Mesendoderm (in vitro differentiated cells): ENCODE measurements at regions not wholly inside any gene's neighbourhood (a gene's known extent, or its start where the extent isn't known, plus 50 kb on each side); places are given as distances from the start of the nearest gene placed in this dataset.
A peak's percentile ranks its signal among the peaks of the same experiment; 100 is the strongest.

Experiments
- DNase-seq: peaks from one replicate; pipeline ENCODE4 v3.0.0; 2013
- H2AK5ac ChIP-seq: 2 replicates; pipeline ENCODE4 v1.6.1; 2013; ENCODE audit warnings: low read length, inconsistent platforms
- H2BK120ac ChIP-seq: 2 replicates; pipeline ENCODE4 v1.6.1; 2013; ENCODE audit warnings: low read depth, mild to moderate bottlenecking, low read length, moderate library complexity, mixed read lengths
- H2BK15ac ChIP-seq: replicated peaks from 2 replicates; pipeline ENCODE4 v1.6.1; 2013; ENCODE audit warnings: low read depth, mild to moderate bottlenecking, moderate library complexity
- H2BK5ac ChIP-seq: 2 replicates; pipeline ENCODE4 v1.6.1; 2013; ENCODE audit warnings: low read length, inconsistent platforms
- H3K18ac ChIP-seq: 2 replicates; pipeline ENCODE4 v1.6.1; 2013; ENCODE audit warnings: mild to moderate bottlenecking, low read length, mixed read lengths
- H3K23ac ChIP-seq: one replicate; pipeline ENCODE4 v1.6.1; 2013; ENCODE audit warnings: low read length
- H3K27ac ChIP-seq: 2 replicates; pipeline ENCODE4 v1.5.1; 2013; ENCODE audit warnings: low read depth, mild to moderate bottlenecking, inconsistent platforms, low read length, moderate library complexity
- H3K27me3 ChIP-seq: 2 replicates; pipeline ENCODE4 v1.6.1; 2013; ENCODE audit warnings: low read length, control low read depth, mild to moderate bottlenecking, inconsistent platforms; ENCODE audit not compliant: insufficient read depth, poor library complexity
- H3K36me3 ChIP-seq: 2 replicates; pipeline ENCODE4 v1.6.1; 2013; ENCODE audit warnings: low read length, inconsistent platforms; ENCODE audit not compliant: control insufficient read depth, insufficient read depth
- H3K4ac ChIP-seq: one replicate; pipeline ENCODE4 v1.6.1; 2013; ENCODE audit warnings: low read depth, mild to moderate bottlenecking, low read length, moderate library complexity
- H3K4me1 ChIP-seq: 2 replicates; pipeline ENCODE4 v1.6.1; 2013; ENCODE audit warnings: low read depth, low read length, inconsistent platforms; ENCODE audit not compliant: control insufficient read depth
- H3K4me2 ChIP-seq: 2 replicates; pipeline ENCODE4 v1.6.1; 2013; ENCODE audit warnings: low read length
- H3K4me3 ChIP-seq: 2 replicates; pipeline ENCODE4 v1.5.1; 2013; ENCODE audit warnings: mild to moderate bottlenecking, low read length
- H3K56ac ChIP-seq: one replicate; pipeline ENCODE4 v1.6.1; 2013; ENCODE audit warnings: low read length
- H3K79me1 ChIP-seq: 2 replicates; pipeline ENCODE4 v1.6.1; 2013; ENCODE audit warnings: low read length, inconsistent platforms
- H3K79me2 ChIP-seq: 2 replicates; pipeline ENCODE4 v1.6.1; 2013; ENCODE audit warnings: mild to moderate bottlenecking, low read length; ENCODE audit not compliant: control insufficient read depth, insufficient read depth
- H3K9ac ChIP-seq: 2 replicates; pipeline ENCODE4 v1.6.1; 2013; ENCODE audit warnings: low read length, inconsistent platforms
- H4K5ac ChIP-seq: one replicate; pipeline ENCODE4 v1.6.1; 2013; ENCODE audit warnings: low read length
- H4K8ac ChIP-seq: one replicate; pipeline ENCODE4 v1.6.1; 2013; ENCODE audit warnings: low read depth, mild to moderate bottlenecking, control low read depth, low read length, moderate library complexity
- WGBS: extraction: QIAGEN DNeasy Blood & Tissue Kit; methylation state at CpG from one replicate; pipeline ENCODE4 v1.1.7; 2013; ENCODE audit warnings: low lambda C conversion rate, missing lambda C conversion rate; ENCODE audit not compliant: insufficient coverage; ENCODE audit errors: extremely low coverage; 5-methylcytosine and 5-hydroxymethylcytosine counted together

DNA sequence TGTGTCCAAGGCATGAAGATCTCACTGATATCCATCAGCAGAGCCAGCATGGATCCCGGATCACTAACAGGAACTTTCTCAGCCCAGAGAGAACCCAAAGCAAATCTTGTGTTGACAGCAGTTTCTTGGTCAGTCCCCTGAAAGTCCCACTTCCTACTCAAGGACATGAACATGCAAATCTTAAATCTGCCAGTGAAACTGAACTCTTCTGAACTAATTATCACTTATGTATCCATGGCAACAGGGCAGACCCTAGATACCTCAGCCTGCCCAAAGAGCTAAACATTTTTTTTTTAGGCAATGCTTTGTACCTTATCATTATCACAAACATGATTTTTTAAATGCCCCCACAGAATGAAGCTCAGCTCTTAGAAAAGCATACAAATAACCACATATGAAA is 127.8 kb upstream of the DDX18 start:
- H3K4me3 ChIP-seq: no peak overlapping the region
- no peak overlapping the region for H3K56ac ChIP-seq
- H2BK15ac ChIP-seq: no peak overlapping the region
- no peak overlapping the region for H2AK5ac ChIP-seq
- H3K4me1 ChIP-seq: no peaks in the 10 kb centered on the region
- WGBS: no CpG with 5 or more reads among the region's 1 CpG
- H3K4ac ChIP-seq: no peak overlapping the region
- H4K5ac ChIP-seq: no peak overlapping the region
- H4K8ac ChIP-seq: no peak overlapping the region
- H3K9ac ChIP-seq: no peak overlapping the region
- DNase-seq: no peak
- H3K23ac ChIP-seq: no peak overlapping the region
- no peaks in the 10 kb centered on the region for H3K79me1 ChIP-seq
- H2BK120ac ChIP-seq: no peak overlapping the region
- H3K27ac ChIP-seq: no peak overlapping the region
- no peak overlapping the region for H2BK5ac ChIP-seq
- H3K4me2 ChIP-seq: no peak overlapping the region
- H3K36me3 ChIP-seq: no peaks in the 10 kb centered on the region
- H3K79me2 ChIP-seq: no peaks in the 10 kb centered on the region
- no peaks in the 10 kb centered on the region for H3K27me3 ChIP-seq
- no peak overlapping the region for H3K18ac ChIP-seq

DNA sequence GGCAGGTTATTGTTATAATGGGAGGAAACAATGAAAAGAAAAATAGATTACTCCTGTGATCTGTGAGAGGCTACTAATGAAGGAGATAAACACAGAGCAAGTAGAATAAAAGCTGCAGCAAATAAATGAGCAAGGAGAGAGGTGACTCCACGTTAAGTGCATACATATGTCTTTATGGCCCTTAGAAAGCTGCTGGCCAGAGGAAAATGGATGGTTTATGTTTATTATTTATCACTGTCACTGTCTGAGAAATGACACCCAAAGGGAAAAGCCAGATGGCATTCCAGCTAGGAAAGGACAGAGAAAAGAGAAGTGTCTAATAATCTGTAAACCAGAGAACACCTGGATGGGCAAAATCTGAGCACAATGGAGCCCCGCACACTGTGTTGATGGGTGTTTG is 122.9 kb upstream of the DDX18 start:
- Histone ChIP-seq H3K79me1 (no peaks in the 10 kb centered on the region), H2BK15ac (no peak overlapping the region), H3K18ac (no peak overlapping the region), H3K23ac (no peak overlapping the region), H3K36me3 (no peaks in the 10 kb centered on the region), H3K4me3 (no peak overlapping the region), H2BK5ac (no peak overlapping the region), H4K5ac (no peak overlapping the region), H2AK5ac (no peak overlapping the region), H3K4me1 (no peaks in the 10 kb centered on the region), H4K8ac (no peak overlapping the region), H3K56ac (no peak overlapping the region), H3K79me2 (no peaks in the 10 kb centered on the region), H3K27me3 (no peaks in the 10 kb centered on the region), H3K4ac (peak overlapping the region; percentile 10), H3K27ac (no peak overlapping the region), H3K9ac (no peak overlapping the region), H2BK120ac (no peak overlapping the region), H3K4me2 (no peak overlapping the region)
- no CpG with 5 or more reads among the region's 2 CpGs for WGBS
- DNase-seq: no peak

DNA sequence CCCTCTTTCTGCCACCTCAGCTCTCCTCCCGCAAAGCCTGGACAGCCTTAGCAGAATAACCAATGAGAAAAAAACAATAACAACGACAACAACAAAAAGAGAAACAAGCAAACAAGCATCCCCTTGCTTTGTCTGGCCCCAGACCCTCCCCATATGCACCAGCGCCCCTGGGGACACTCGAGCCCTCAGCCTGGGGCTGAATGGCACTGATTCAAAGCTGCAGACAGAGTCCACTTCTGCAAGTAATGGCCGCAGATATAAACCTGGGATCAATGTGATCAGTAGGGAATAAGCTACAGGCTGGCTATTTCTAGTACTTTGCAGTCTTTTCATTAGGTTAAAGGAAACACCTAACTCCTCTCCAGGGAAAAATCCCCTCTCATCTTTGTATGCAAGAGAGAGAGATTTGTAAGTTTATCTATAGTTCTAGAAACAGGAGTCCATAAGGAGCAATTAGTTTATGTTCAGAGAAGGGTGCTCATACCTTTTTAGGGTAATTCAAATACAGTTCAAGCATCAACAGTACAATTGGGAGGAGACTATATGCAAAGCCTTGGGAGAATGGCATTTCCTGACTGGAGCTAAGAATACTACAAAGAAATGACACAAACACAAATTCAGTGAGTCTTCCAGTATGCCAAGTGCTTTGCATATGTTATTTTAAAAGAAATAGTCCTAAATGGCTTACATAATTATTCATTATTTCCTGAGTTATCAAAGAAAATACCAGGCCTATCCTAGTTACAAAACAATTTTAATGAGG is 122.3 kb upstream of the DDX18 start:
- Histone ChIP-seq H3K79me1 (no peaks in the 10 kb centered on the region), H4K8ac (no peak overlapping the region), H3K4me3 (no peak overlapping the region), H2BK120ac (no peak overlapping the region), H2AK5ac (no peak overlapping the region), H4K5ac (no peak overlapping the region), H2BK5ac (no peak overlapping the region), H3K27ac (no peak overlapping the region), H3K56ac (no peak overlapping the region), H3K79me2 (no peaks in the 10 kb centered on the region), H3K27me3 (no peaks in the 10 kb centered on the region), H3K4ac (peak overlapping the region; percentile 10), H3K9ac (no peak overlapping the region), H3K18ac (no peak overlapping the region), H3K36me3 (no peaks in the 10 kb centered on the region), H3K23ac (no peak overlapping the region), H2BK15ac (no peak overlapping the region), H3K4me1 (no peaks in the 10 kb centered on the region), H3K4me2 (no peak overlapping the region)
- DNase-seq: no peak
- no CpG with 5 or more reads among the region's 5 CpGs for WGBS

DNA sequence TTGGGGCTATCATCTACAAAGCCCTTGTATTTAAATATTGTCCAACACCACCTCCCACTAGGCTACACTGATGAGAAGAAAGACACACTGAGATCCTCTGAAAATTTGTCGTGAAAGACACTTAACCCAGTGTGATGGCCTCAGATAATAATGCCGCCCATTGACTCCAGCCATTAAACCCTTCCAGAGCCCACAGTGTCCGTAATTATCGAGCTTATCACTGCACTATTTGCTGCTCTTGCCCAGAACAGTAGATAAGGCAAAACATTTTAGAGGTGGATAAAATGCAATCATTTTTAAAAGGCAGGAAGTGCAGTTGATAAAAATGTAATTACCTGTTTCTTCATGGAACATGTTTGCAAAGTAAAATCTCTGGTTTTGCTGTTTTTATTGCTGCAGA is 121.3 kb upstream of the DDX18 start:
- Histone ChIP-seq H3K4me2 (no peak overlapping the region), H3K18ac (no peak overlapping the region), H2BK5ac (no peak overlapping the region), H2BK15ac (no peak overlapping the region), H4K5ac (no peak overlapping the region), H3K27ac (no peak overlapping the region), H3K9ac (no peak overlapping the region), H3K36me3 (no peaks in the 10 kb centered on the region), H3K23ac (no peak overlapping the region), H3K4me3 (no peak overlapping the region), H3K4me1 (no peaks in the 10 kb centered on the region), H4K8ac (no peak overlapping the region), H3K79me1 (no peaks in the 10 kb centered on the region), H3K56ac (no peak overlapping the region), H3K4ac (no peak overlapping the region), H3K27me3 (no peaks in the 10 kb centered on the region), H2AK5ac (no peak overlapping the region), H2BK120ac (no peak overlapping the region), H3K79me2 (no peaks in the 10 kb centered on the region)
- no CpG with 5 or more reads among the region's 4 CpGs for WGBS
- no peak for DNase-seq

GRCh38 chr2:117693651-117694050 is 120.8 kb upstream of the DDX18 start:
- Histone ChIP-seq H3K23ac (no peak overlapping the region), H3K79me1 (no peaks in the 10 kb centered on the region), H2BK15ac (no peak overlapping the region), H3K27me3 (no peaks in the 10 kb centered on the region), H4K8ac (no peak overlapping the region), H3K79me2 (no peaks in the 10 kb centered on the region), H3K9ac (no peak overlapping the region), H3K27ac (no peak overlapping the region), H3K4me1 (no peaks in the 10 kb centered on the region), H2BK5ac (no peak overlapping the region), H2BK120ac (no peak overlapping the region), H3K18ac (no peak overlapping the region), H3K4me3 (no peak overlapping the region), H3K4me2 (no peak overlapping the region), H4K5ac (no peak overlapping the region), H2AK5ac (no peak overlapping the region), H3K56ac (no peak overlapping the region), H3K4ac (no peak overlapping the region), H3K36me3 (no peaks in the 10 kb centered on the region)
- no CpG with 5 or more reads among the region's 2 CpGs for WGBS
- DNase-seq: no peak

GRCh38 chr2:117698287-117698686 is 116.2 kb upstream of the DDX18 start:
- Histone ChIP-seq H3K79me1 (no peaks in the 10 kb centered on the region), H3K23ac (no peak overlapping the region), H3K56ac (no peak overlapping the region), H3K27ac (no peak overlapping the region), H3K36me3 (no peaks in the 10 kb centered on the region), H2BK15ac (no peak overlapping the region), H3K9ac (no peak overlapping the region), H3K27me3 (no peaks in the 10 kb centered on the region), H3K4me1 (no peaks in the 10 kb centered on the region), H3K79me2 (no peaks in the 10 kb centered on the region), H2BK120ac (no peak overlapping the region), H3K4ac (no peak overlapping the region), H4K8ac (no peak overlapping the region), H3K4me3 (no peak overlapping the region), H2BK5ac (no peak overlapping the region), H3K18ac (no peak overlapping the region), H3K4me2 (no peak overlapping the region), H2AK5ac (no peak overlapping the region), H4K5ac (no peak overlapping the region)
- peak; percentile 18 for DNase-seq
- WGBS: no CpG with 5 or more reads among the region's 4 CpGs
